ENCODE measurements at regions not wholly inside any gene's neighbourhood (a gene's known extent, or its start where the extent isn't known, plus 50 kb on each side); places are given as distances from the start of the nearest gene placed in this dataset.

- peaks cover 0 to 29% (median 0%) of the 10 kb centered on the region in 3 donors for H3K9me3 ChIP-seq
- WGBS, 2 donors (ENCODE audit: low coverage in 1 of 2), result 64% methylated on average over 1 of the region's 1 CpG; no CpG with 5 or more reads in 1 of the 2 donors
- ATAC-seq, result no peak
These were observed 204.2 kb upstream of the ONECUT1 start for GRCh38 chr15:52994290-52994689.

DNA sequence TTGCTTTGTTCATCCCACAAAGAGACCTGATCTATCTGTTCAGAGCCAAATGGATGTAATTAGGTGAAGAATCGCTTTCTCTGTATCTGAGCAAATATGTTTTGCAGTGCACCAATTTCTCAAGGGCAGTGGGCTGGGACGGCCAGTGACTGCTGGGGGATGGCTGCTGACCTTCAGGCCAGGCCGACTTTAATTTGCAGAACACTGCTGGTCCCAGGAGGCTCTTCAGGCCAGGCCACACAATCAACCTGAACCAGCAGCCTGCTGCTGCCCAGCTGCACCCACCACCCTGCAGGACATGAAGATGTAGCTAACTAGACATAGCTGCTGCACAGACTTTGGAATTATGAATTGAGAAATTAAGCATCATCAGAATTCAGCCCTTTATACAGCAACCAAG lies 194.4 kb upstream of the ONECUT1 start:
- H3K9me3 ChIP-seq, result no peaks in the 10 kb centered on the region
- whole genome bisulfite sequencing, 2 donors (ENCODE audit: low coverage in 1 of 2), result 71 to 75% methylated on average over 1 of the region's 3 CpGs
- ATAC-seq, result no peak
- TF ChIP-seq EP300 (IDR thresholded peaks at IDR 0.05) (no peak), POLR2AphosphoS5 (IDR thresholded peaks at IDR 0.05) (no peak), POLR2A (IDR thresholded peaks at IDR 0.05) (no peak)
- TF ChIP-seq, protein P1, sequence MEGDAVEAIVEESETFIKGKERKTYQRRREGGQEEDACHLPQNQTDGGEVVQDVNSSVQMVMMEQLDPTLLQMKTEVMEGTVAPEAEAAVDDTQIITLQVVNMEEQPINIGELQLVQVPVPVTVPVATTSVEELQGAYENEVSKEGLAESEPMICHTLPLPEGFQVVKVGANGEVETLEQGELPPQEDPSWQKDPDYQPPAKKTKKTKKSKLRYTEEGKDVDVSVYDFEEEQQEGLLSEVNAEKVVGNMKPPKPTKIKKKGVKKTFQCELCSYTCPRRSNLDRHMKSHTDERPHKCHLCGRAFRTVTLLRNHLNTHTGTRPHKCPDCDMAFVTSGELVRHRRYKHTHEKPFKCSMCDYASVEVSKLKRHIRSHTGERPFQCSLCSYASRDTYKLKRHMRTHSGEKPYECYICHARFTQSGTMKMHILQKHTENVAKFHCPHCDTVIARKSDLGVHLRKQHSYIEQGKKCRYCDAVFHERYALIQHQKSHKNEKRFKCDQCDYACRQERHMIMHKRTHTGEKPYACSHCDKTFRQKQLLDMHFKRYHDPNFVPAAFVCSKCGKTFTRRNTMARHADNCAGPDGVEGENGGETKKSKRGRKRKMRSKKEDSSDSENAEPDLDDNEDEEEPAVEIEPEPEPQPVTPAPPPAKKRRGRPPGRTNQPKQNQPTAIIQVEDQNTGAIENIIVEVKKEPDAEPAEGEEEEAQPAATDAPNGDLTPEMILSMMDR (IDR thresholded peaks at IDR 0.05), result no peak
- H3K4me3 ChIP-seq, result no peak overlapping the region
- no peaks in the 10 kb centered on the region for H3K36me3 ChIP-seq
- no peak overlapping the region for H3K27ac ChIP-seq
- H3K27me3 ChIP-seq, result no peaks in the 10 kb centered on the region
- H3K4me1 ChIP-seq, result no peaks in the 10 kb centered on the region

More at GRCh38 chr15:52994290-52994689, 204.2 kb upstream of the ONECUT1 start:
- no peaks in the 10 kb centered on the region for H3K27me3 ChIP-seq
- H3K4me1 ChIP-seq, result no peaks in the 10 kb centered on the region
- no peak overlapping the region for H3K27ac ChIP-seq
- no peak overlapping the region for H3K4me3 ChIP-seq
- H3K36me3 ChIP-seq, result no peaks in the 10 kb centered on the region
- TF ChIP-seq POLR2AphosphoS5 (IDR thresholded peaks at IDR 0.05), result no peak
- no peak for TF ChIP-seq POLR2A (IDR thresholded peaks at IDR 0.05)
- TF ChIP-seq EP300 (IDR thresholded peaks at IDR 0.05), result no peak
- TF ChIP-seq, protein P1 (IDR thresholded peaks at IDR 0.05), result no peak

GRCh38 chr15:52980446-52980845 lies 190.3 kb upstream of the ONECUT1 start:
- no peaks in the 10 kb centered on the region for H3K36me3 ChIP-seq
- peaks cover 4% of the 10 kb centered on the region for H3K27me3 ChIP-seq
- TF ChIP-seq POLR2A (IDR thresholded peaks at IDR 0.05) (no peak), POLR2AphosphoS5 (IDR thresholded peaks at IDR 0.05) (no peak), EP300 (IDR thresholded peaks at IDR 0.05) (no peak)
- TF ChIP-seq, protein P1 (IDR thresholded peaks at IDR 0.05), result no peak
- no peak for ATAC-seq
- no peaks in the 10 kb centered on the region for H3K9me3 ChIP-seq
- H3K27ac ChIP-seq, result no peak overlapping the region
- WGBS, 2 donors (ENCODE audit: low coverage in 1 of 2), result 39 to 56% methylated on average over 2 to 3 of the region's 3 CpGs
- no peak overlapping the region for H3K4me3 ChIP-seq
- no peaks in the 10 kb centered on the region for H3K4me1 ChIP-seq

GRCh38 chr15:52976516-52977075 lies 186.5 kb upstream of the ONECUT1 start:
- TF ChIP-seq POLR2A (IDR thresholded peaks at IDR 0.05) (no peak), EP300 (IDR thresholded peaks at IDR 0.05) (no peak), POLR2AphosphoS5 (IDR thresholded peaks at IDR 0.05) (no peak)
- TF ChIP-seq, protein P1 (IDR thresholded peaks at IDR 0.05), result no peak
- no peaks in the 10 kb centered on the region for H3K4me1 ChIP-seq
- peaks cover 8% of the 10 kb centered on the region for H3K27me3 ChIP-seq
- no peaks in the 10 kb centered on the region for H3K36me3 ChIP-seq
- no peak overlapping the region for H3K27ac ChIP-seq
- H3K9me3 ChIP-seq, result no peaks in the 10 kb centered on the region
- H3K4me3 ChIP-seq, result no peak overlapping the region
- WGBS, 2 donors (ENCODE audit: low coverage in 1 of 2), result 78 to 83% methylated on average over 5 to 9 of the region's 9 CpGs
- ATAC-seq, result no peak

DNA sequence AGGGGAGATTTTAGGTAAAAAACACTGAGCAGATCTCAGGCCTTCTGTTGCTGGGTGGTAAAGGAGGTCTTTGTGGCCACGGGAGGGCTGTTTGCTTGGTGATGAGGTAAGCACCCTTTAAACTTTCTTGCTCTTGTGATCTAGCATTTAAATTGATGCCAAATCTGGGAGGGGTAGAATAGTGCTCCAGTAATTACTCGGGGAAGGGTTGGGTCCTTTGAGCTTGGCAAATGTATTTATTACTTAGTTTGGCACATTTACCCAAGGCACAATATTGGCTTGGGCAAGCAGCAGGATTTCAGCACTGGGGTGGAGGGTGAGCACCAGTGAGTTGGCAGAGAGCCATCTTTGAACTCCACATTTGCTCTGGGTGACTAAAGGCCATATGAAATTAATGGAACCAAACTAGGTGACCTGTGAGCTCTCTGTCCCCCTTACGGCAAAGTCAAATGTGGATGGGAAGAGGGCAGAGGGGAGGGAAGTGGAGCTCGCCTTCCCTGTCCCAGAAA lies 185.9 kb upstream of the ONECUT1 start:
- no peak for ATAC-seq
- no peaks in the 10 kb centered on the region for H3K4me1 ChIP-seq
- WGBS, 2 donors (ENCODE audit: low coverage in 1 of 2), result 53 to 71% methylated on average over 2 of the region's 4 CpGs
- H3K27ac ChIP-seq, result no peak overlapping the region
- peaks cover 11% of the 10 kb centered on the region for H3K27me3 ChIP-seq
- no peak overlapping the region for H3K4me3 ChIP-seq
- TF ChIP-seq POLR2AphosphoS5 (IDR thresholded peaks at IDR 0.05), result no peak
- TF ChIP-seq EP300 (IDR thresholded peaks at IDR 0.05), result no peak
- no peak for TF ChIP-seq POLR2A (IDR thresholded peaks at IDR 0.05)
- no peaks in the 10 kb centered on the region for H3K9me3 ChIP-seq
- H3K36me3 ChIP-seq, result no peaks in the 10 kb centered on the region

Measured in gastroesophageal sphincter (tissue), 4 donors.